ENCODE measurements at regions not wholly inside any gene's neighbourhood (a gene's known extent, or its start where the extent isn't known, plus 50 kb on each side); places are given as distances from the start of the nearest gene placed in this dataset.

DNA sequence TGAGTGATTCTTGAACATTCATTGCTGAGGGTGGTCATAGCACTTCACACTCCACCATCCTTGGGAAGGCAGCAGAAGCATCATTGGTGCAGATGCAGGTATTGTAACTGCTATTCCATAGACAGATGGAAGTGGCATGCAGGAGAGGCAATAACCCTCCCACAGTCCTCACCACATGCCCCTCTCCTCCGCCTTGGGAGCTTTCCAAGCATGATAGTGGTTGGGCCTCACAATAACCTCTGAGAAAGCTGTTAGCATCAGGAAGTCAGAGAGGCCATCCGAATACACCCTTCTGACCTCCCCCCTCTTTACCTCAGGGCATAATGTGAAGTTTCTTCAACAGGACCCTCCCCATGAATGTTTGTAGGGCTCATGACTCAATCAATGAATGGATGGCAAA is 177.9 kb downstream of the KATNAL1 start:
- TF ChIP-seq, protein P1, sequence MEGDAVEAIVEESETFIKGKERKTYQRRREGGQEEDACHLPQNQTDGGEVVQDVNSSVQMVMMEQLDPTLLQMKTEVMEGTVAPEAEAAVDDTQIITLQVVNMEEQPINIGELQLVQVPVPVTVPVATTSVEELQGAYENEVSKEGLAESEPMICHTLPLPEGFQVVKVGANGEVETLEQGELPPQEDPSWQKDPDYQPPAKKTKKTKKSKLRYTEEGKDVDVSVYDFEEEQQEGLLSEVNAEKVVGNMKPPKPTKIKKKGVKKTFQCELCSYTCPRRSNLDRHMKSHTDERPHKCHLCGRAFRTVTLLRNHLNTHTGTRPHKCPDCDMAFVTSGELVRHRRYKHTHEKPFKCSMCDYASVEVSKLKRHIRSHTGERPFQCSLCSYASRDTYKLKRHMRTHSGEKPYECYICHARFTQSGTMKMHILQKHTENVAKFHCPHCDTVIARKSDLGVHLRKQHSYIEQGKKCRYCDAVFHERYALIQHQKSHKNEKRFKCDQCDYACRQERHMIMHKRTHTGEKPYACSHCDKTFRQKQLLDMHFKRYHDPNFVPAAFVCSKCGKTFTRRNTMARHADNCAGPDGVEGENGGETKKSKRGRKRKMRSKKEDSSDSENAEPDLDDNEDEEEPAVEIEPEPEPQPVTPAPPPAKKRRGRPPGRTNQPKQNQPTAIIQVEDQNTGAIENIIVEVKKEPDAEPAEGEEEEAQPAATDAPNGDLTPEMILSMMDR (conservative IDR thresholded peaks at IDR 0.05), result no peak
- no peak for TF ChIP-seq EZH2 (IDR thresholded peaks at IDR 0.05; ENCODE audit: low read depth)

Data from PC-9 (cell line).